PFSK-1 (cell line): ENCODE measurements at regions not wholly inside any gene's neighbourhood (a gene's known extent, or its start where the extent isn't known, plus 50 kb on each side); places are given as distances from the start of the nearest gene placed in this dataset.

Source experiments
- POLR2AphosphoS5 ChIP-seq: IDR thresholded peaks from 2 replicates; pipeline ENCODE4 v1.6.1; 2012; ENCODE audit warnings: low read depth, mild to moderate bottlenecking, control low read depth, low read length, moderate library complexity
- TAF1 ChIP-seq: IDR thresholded peaks from 2 replicates; pipeline ENCODE4 v1.6.1; 2012; ENCODE audit warnings: low read length, control low read depth, borderline replicate concordance; ENCODE audit not compliant: insufficient read depth
- TF ChIP-seq, protein P1 (sequence below), 2 experiments: IDR thresholded peaks; 2 replicates each; pipeline versions ENCODE4 v1.6.1 to v1.8.0; 2011 to 2012; ENCODE audit warnings: low read depth in 2 of 2, low read length in 2 of 2, control low read depth in 1 of 2, inconsistent platforms in 1 of 2, mild to moderate bottlenecking in 1 of 2, moderate library complexity in 1 of 2; ENCODE audit not compliant: insufficient read depth in 1 of 2

DNA sequence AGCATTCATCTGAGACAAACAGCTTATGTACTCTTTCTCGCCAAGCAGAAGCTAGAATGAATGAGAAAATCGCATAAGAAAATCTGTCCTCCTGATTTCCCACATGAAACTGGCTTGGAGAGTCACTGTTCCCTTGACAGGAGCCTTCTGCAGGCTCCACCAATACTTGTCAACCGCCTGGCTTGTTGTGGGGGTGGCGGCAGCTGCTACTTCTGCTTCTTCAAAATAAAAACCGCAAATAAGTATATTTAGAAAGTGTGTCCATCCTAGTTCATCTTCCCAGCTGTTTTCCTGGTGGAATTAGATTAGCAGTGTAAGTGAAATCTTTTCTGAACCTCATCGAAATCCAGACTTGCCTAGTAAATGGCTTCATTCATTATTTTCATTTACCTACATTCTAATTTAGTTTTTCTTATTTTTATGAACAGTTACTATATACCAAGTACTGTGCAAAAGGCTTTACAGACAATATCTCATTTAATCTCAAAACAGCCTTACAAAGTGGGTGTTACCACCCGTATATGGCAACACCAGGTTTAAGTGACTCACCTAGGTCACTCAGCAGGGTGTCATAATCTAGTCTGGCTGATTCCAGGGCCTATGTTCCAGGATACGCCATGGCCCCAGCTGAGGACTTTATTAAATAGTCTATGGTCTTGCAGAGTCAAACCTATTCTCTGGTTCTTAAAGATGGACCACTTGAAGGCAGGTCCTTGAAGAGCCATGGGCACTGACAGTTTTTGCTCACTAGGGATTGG, 104.6 kb upstream of the IGFBP7 start:
- TF ChIP-seq, protein P1, sequence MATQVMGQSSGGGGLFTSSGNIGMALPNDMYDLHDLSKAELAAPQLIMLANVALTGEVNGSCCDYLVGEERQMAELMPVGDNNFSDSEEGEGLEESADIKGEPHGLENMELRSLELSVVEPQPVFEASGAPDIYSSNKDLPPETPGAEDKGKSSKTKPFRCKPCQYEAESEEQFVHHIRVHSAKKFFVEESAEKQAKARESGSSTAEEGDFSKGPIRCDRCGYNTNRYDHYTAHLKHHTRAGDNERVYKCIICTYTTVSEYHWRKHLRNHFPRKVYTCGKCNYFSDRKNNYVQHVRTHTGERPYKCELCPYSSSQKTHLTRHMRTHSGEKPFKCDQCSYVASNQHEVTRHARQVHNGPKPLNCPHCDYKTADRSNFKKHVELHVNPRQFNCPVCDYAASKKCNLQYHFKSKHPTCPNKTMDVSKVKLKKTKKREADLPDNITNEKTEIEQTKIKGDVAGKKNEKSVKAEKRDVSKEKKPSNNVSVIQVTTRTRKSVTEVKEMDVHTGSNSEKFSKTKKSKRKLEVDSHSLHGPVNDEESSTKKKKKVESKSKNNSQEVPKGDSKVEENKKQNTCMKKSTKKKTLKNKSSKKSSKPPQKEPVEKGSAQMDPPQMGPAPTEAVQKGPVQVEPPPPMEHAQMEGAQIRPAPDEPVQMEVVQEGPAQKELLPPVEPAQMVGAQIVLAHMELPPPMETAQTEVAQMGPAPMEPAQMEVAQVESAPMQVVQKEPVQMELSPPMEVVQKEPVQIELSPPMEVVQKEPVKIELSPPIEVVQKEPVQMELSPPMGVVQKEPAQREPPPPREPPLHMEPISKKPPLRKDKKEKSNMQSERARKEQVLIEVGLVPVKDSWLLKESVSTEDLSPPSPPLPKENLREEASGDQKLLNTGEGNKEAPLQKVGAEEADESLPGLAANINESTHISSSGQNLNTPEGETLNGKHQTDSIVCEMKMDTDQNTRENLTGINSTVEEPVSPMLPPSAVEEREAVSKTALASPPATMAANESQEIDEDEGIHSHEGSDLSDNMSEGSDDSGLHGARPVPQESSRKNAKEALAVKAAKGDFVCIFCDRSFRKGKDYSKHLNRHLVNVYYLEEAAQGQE (IDR thresholded peaks at IDR 0.05; ENCODE audit: insufficient read depth in 1 of 2, low read depth in 2 of 2, low read length in 2 of 2) = no peak
- TF ChIP-seq POLR2AphosphoS5 = no peak
- no peak for TF ChIP-seq TAF1
